Choroid plexus epithelial cell (primary cell): ENCODE measurements at regions not wholly inside any gene's neighbourhood (a gene's known extent, or its start where the extent isn't known, plus 50 kb on each side); places are given as distances from the start of the nearest gene placed in this dataset.
A peak's percentile ranks its signal among the peaks of the same experiment; 100 is the strongest.

ENCODE experiments used
- DNase-seq: peaks from one replicate; pipeline ENCODE4 v3.0.0-alpha.2; 2010; ENCODE audit warnings: low read depth
- H3K4me3 ChIP-seq: 2 replicates; pipeline ENCODE4 v1.5.1; 2011; ENCODE audit warnings: low read depth, mild to moderate bottlenecking, control low read depth, low read length, moderate library complexity
- TF ChIP-seq, protein P1 (sequence below): conservative IDR thresholded peaks from 2 replicates; pipeline ENCODE4 v1.5.1; 2011; ENCODE audit warnings: low read depth, mild to moderate bottlenecking, control low read depth, inconsistent platforms, low read length, moderate library complexity

DNA sequence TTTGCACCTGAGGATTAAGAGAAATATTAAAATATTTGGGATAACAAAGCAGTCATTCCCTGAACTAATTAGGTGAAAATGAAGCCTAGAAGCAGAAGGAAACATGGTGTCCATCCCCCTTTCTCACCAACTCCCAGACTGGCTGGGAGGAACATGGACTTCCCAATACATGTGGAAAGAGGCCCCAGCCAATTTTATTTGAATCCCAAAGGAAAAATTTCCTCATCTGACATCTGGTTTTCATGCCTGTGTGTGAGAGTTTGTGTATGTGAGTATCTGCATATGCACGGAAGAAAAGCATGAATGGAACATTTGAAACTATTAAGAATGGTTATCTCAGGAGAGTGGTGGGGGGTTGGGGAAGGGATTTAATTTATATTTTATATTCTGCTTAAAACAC, 84.3 kb downstream of the COPS8 start:
- TF ChIP-seq, protein P1, sequence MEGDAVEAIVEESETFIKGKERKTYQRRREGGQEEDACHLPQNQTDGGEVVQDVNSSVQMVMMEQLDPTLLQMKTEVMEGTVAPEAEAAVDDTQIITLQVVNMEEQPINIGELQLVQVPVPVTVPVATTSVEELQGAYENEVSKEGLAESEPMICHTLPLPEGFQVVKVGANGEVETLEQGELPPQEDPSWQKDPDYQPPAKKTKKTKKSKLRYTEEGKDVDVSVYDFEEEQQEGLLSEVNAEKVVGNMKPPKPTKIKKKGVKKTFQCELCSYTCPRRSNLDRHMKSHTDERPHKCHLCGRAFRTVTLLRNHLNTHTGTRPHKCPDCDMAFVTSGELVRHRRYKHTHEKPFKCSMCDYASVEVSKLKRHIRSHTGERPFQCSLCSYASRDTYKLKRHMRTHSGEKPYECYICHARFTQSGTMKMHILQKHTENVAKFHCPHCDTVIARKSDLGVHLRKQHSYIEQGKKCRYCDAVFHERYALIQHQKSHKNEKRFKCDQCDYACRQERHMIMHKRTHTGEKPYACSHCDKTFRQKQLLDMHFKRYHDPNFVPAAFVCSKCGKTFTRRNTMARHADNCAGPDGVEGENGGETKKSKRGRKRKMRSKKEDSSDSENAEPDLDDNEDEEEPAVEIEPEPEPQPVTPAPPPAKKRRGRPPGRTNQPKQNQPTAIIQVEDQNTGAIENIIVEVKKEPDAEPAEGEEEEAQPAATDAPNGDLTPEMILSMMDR = no peak
- H3K4me3 ChIP-seq = no peak overlapping the region
- DNase-seq = no peak

DNA sequence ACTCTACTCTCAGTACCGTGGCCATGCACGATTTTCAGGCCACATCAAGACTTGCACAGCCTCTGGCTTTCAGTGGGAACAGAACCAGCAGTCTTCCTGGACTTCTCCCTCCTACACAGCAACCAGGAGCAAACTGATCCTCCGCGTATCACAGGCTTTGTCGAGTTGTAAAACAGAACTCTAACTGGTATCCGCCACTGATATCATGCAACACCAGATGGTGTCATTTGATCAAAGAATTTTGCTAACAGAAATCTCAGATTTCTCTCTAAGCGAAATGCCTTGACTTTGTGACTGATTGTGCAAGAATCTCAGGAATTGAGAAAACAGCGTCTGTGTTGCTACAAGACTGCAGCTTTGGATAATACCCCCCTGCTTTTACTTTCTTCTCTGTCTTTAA, 85.7 kb downstream of the COPS8 start:
- no peak overlapping the region for H3K4me3 ChIP-seq
- DNase-seq = peak; percentile 98
- TF ChIP-seq, protein P1 = peak; percentile 57

DNA sequence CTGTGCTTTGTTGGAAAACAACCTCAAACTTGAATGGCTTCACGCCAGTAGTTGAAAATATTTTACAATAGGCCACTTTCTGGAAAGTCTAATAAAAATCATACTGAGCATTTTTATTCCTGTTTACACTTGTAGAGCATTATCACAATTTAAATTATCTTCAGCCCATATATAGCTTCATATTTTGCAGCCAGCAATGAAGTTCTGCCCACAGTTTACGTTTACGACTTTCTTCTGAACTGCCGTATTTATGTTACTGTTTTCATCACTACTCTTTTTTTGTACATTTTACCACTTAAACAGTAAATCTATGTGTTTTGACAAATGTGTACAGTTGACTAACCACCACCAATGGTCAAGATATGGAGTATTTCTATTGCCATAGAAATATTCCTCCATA, 86.2 kb downstream of the COPS8 start:
- TF ChIP-seq, protein P1 = no peak
- H3K4me3 ChIP-seq = no peak overlapping the region
- DNase-seq = no peak

DNA sequence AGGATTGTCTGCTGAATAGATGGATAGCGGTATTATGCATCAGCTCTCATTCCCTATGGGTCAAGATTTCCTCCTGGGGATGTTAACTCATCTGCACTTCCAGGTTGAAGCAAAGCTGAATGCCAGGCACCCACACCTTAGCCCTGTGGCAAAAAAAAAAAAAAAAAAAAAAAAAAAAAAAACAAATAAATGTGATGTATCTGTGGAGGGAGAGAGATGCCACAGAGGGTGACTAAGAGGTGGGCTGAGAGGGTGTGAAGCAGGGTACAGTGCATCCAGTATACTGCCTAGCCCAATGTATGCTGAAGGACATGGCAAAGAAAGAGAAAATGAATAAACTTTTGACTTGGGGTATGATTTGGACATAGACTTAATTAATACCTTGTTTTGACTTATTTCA, 91.4 kb downstream of the COPS8 start:
- TF ChIP-seq, protein P1 = no peak
- H3K4me3 ChIP-seq = no peak overlapping the region
- DNase-seq = no peak

DNA sequence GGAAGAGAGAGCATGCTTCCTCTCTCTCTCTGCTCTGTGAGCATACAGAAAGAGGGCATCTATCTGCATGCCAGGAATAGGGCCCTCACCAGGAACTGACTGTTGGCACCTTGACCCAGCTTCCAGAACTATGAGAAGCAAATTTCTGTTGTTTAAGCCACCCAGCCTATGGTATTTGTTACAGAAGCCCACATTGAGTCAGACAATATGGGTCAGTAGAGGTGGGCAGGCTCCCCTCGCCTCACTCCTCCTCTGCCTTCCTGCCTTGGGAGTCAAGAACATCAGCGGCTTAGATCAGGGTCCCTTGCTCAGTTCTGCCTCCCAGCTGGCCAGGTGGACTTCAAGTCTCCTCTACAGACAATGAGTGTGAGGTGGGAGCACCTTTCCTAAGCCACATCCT, 92.3 kb downstream of the COPS8 start:
- TF ChIP-seq, protein P1 = no peak
- H3K4me3 ChIP-seq = no peak overlapping the region
- DNase-seq = no peak

DNA sequence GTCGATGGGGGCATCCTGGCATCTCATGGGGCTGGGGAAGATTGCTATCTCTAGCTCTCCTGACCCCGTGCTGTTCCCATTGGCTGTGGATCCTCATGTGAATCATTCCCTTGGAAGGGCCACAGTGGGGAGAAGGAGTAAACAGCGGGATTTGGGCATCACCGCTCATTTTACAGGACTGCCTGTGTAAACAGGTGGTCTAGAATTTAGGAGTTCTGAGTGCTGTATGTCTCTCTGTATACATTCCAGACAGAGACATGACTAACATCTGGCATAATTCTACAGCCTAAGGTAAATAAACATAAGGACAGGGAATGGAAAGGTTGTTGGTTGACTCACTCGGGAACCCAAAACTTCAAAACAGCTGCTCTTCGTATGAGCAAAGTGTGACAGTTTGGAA, 92.7 kb downstream of the COPS8 start:
- TF ChIP-seq, protein P1 = no peak
- DNase-seq = peak; percentile 92
- no peak overlapping the region for H3K4me3 ChIP-seq

DNA sequence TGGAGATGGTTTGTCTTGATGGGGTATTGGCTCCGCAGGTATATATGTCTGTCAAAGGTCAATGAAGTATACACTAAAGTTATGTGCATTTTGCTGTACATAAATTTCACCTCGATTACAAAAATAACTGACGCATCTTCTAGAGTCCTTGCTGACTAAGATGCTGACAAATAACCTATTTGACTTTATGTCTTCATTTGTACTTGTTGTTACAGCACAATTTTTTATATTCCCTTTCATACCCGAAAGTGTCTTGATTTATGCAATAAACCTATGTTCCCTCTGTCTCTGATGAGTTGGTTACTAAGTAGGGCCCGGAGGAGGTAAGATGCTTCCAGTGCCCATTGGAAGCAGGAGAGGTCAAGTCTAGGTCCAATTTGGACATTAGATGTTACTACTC, 93.5 kb downstream of the COPS8 start:
- no peak for DNase-seq
- TF ChIP-seq, protein P1 = no peak
- no peak overlapping the region for H3K4me3 ChIP-seq
